HG02970 (cell line): ENCODE measurements at regions not wholly inside any gene's neighbourhood (a gene's known extent, or its start where the extent isn't known, plus 50 kb on each side); places are given as distances from the start of the nearest gene placed in this dataset.
A peak's percentile ranks its signal among the peaks of the same experiment; 100 is the strongest.
"Not testable (repeated sequence)": the region's sequence is repeated elsewhere in the genome, so short reads cannot be mapped to it uniquely, and the experiment has no call there.

ENCODE experiments used
- ATAC-seq: cut with Tn5 transposase; IDR thresholded peaks from one replicate; pipeline ENCODE4 v1.9.1; 2021; ENCODE audit warnings: mild to moderate bottlenecking, moderate library complexity, moderate number of reproducible peaks; ENCODE audit not compliant: unreplicated experiment, low FRiP score

GRCh38 chr1:112821307-112822063 lies 106.4 kb upstream of the PPM1J start:
- ATAC-seq = not testable (repeated sequence)

GRCh38 chr1:112818990-112819689 lies 104.0 kb upstream of the PPM1J start:
- no peak for ATAC-seq

- ATAC-seq = no peak
Measured at GRCh38 chr1:112817555-112818373, 102.6 kb upstream of the PPM1J start.

DNA sequence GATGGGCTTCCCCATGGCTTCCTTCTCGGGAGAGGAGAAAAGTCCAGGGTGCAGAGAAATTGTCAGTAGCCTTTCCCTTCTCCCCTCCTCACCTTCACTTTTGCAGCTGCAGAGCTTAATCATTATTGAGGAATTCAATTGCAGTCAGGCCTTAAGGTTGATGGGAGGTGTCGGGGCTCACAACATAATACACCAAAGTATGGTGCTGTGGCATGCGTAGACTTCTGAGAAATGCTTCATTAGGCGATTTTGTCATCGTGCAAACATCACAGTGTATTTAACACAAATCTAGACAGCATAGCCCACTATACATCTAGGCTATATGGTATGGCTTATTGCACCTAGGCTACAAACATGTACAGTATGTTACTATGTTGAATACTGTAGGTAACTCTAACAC lies 100.2 kb upstream of the PPM1J start:
- ATAC-seq = no peak

GRCh38 chr1:112814645-112815044 lies 99.5 kb upstream of the PPM1J start:
- ATAC-seq = not testable (repeated sequence)

- ATAC-seq = peak; percentile 58
Measured at GRCh38 chr1:112808861-112809684, 93.9 kb upstream of the PPM1J start.

DNA sequence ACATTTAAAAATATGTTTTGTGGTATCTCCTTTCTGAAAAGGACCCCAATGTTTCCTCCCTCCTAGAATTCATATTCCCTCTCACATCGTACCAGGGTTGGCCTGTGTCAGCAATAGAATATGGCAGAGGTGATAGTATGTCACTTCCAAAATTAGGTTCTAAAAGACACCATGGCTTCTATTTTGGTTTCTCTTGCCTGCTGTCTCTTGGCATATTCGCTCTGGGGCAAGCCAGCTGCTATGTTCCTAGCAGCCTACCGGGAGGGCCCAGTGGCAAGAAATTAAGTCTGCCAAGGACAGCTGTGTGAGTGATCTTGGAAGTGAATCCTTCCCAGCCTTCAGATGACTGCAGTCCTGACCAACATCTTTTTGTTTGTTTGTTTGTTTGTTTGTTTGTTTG lies 92.9 kb upstream of the PPM1J start:
- ATAC-seq = no peak

DNA sequence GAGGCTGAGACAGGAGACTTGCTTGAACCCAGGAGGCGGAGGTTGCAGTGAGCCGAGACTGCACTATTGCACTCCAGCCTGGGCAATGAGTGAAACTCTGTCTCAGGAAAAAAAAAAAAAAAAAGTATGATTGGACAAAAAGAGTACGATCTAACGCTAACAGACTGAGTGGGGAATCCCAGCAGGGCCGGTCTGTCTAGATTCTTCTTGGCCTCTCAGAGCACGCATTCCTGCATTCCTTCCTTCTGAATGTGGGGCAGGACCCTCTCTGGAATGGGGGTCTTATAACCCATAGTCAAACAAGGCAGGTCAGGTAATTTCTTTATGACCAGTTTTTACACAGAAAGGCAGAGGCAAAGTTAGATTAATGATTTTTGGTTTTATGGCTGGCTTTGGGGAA lies 92.0 kb upstream of the PPM1J start:
- no peak for ATAC-seq

DNA sequence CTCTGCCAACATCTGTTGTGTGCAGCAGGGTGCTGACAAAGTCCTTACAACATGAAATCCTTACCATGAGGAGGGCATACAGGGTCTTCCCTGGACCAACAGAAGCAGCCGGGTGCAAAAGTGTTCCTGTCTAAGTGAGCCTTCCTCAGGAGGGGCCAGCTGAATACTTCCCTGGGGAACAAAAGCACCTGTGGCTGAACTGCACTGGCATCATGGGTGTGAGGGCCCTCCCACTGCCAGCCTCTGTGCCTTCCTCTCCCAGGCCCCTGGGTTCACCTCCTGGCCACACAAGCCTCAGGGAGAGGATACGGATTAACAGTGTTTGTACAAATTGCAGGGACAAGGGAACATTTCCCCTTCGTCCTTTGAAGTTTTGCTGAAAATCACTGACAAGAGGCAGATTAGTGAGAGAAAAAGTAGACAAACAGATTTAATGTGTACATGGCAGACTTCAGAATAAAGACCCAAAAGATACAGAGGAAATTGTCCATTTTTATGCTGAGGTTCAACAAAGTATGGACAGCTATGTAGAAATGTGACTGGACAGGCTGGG lies 91.0 kb upstream of the PPM1J start:
- ATAC-seq = no peak

- no peak for ATAC-seq
Measured at GRCh38 chr1:112805155-112805853, 90.2 kb upstream of the PPM1J start.

GRCh38 chr1:112803906-112804762 lies 89.0 kb upstream of the PPM1J start:
- ATAC-seq = no peak

- no peak for ATAC-seq
Measured at GRCh38 chr1:112800289-112800688, 85.2 kb upstream of the PPM1J start.

GRCh38 chr1:112798292-112798691 lies 83.2 kb upstream of the PPM1J start:
- ATAC-seq = no peak

DNA sequence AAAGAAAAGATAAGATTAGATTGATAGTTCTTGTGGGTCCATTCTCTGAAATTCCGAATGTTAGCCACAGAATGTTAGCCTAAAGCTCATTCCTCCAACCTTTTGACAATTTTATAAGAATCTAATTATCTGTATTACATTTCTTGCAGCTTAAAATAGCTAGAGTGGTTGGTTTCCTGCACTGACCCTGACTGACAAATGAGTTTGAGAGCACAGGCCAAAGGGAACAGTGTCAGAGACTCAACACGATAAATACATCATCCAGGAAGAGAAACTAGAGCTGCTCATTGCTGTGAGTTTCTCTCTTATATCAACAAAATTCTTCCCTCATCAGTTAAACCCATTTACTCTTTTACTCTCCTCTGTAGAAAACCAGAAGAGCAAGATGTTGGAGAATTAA lies 82.1 kb upstream of the PPM1J start:
- ATAC-seq = no peak

DNA sequence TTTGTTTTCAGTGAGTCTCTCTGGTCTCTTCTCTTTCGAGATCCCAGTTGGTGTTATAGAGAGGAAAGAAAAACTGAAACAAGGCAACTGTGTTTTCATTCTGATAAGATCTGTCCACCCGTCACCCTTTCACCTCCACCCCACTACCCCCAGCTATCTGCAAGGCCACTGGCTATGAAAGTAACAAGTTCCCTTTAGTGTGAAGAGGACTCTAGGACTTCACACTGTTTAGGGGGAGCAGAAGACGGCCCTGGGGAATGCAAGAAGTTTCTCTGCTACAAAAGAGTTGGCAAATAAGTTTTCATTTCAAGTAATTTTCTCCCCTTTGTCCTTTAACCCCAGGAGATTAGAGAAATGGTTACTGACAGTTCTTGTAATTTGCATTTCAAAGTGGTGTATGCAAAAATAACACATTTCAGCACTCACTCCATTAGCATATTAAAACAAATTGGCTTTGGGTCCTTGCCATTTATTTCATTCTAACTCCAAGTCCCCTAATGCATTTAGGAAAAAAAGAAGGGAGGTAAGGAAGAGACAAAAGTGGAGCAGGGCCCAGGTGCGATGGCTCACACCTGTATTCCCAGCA lies 79.6 kb upstream of the PPM1J start:
- ATAC-seq = no peak

DNA sequence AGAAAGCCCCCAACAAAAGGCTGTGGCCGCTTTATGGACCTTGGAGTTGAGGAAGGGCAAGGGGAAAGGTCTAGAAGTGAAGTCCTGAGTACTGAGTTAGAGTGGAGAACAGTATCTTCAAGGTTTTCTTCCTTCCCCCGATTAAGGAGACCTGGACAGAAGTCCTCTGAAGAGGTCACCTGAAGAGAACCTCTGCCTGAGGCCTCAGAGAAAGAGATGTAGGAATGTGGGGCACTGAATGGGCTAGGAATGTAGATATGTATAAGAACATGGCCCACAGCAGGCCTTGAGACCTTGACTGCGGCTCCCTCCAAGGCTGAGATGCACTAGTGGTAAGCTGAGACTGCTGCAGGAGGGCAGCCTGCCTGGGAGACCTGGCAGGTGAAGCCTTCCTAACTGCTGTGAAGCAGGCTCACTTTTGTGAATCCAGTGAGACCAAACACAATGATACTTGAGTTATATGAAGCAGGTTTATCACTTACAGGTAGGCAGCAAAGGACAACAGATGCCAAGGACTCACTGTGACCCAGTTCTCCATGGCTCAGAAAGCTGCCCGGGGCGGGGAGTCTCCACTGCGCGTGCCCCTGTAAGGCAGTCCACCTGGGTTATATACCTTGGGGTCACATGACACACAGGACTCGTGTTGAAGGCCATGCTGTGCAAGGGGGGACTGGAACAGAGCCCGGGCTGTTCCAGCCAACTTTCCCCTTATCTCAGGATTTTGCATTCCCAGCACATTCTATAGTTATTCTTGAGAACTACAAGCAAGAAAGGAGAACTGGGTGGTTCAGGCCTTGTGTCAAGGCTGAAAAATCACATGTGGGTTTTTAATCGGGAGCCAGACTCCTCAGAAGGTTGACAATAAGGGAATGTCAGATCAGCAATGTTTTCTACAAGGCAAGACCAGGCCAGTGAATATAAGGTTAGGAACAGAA lies 78.8 kb upstream of the PPM1J start:
- no peak for ATAC-seq

DNA sequence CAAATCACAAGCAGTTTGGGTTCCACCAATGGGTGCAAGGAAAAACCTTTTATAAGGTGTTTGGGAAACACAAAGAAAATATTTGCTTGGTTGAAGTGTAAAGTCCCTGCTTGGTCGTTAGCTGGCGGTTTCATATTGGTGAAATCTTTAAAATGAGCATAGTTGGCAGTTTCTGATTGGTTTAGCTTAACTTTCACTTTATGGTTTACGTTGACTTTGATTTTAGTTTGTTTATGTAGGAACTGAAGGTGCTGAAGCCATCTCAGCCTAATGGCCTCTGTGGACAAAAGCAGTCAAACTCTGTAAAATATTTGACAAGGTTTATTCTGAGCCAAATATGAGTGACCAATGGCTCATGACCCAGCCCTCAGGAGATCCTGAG lies 76.6 kb upstream of the PPM1J start:
- no peak for ATAC-seq
